ENCODE measurements at regions not wholly inside any gene's neighbourhood (a gene's known extent, or its start where the extent isn't known, plus 50 kb on each side); places are given as distances from the start of the nearest gene placed in this dataset.

DNA sequence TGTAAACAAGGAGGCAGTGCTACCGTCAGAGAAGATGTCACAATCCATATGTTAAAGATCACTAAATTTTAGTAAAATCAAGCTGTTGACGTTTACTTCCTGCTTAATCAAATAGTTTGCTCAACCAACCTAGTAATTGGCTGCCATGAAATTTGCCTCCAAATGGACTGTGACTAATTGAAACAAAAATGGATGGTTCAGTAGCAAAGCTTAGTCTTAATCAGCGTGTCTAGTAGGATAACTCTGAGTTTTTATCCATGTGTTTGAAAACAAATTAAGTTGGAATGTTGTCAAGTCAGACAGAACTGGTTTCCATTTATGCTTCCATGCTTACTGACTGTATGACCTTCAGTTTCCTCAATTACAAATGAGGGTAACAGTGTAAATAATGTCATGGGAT, 1456.7 kb upstream of the CELF2 start:
- no peaks in the 10 kb centered on the region for H3K27me3 ChIP-seq (ENCODE audit: control insufficient read depth in 4 of 4, insufficient read depth in 4 of 4, low read length in 3 of 4)
- TF ChIP-seq EGR1 (IDR thresholded peaks at IDR 0.05; ENCODE audit: low read depth in 2 of 2) (no peak), TAF1 (conservative IDR thresholded peaks at IDR 0.05) (no peak), FOXA1 (IDR thresholded peaks at IDR 0.05) (no peak), RAD21 (IDR thresholded peaks at IDR 0.05) (no peak), HNF4G (IDR thresholded peaks at IDR 0.05) (no peak), JUND (IDR thresholded peaks at IDR 0.05) (no peak), NR2F2 (IDR thresholded peaks at IDR 0.05) (no peak), RXRA (IDR thresholded peaks at IDR 0.05) (no peak)
- TF ChIP-seq, protein P1, sequence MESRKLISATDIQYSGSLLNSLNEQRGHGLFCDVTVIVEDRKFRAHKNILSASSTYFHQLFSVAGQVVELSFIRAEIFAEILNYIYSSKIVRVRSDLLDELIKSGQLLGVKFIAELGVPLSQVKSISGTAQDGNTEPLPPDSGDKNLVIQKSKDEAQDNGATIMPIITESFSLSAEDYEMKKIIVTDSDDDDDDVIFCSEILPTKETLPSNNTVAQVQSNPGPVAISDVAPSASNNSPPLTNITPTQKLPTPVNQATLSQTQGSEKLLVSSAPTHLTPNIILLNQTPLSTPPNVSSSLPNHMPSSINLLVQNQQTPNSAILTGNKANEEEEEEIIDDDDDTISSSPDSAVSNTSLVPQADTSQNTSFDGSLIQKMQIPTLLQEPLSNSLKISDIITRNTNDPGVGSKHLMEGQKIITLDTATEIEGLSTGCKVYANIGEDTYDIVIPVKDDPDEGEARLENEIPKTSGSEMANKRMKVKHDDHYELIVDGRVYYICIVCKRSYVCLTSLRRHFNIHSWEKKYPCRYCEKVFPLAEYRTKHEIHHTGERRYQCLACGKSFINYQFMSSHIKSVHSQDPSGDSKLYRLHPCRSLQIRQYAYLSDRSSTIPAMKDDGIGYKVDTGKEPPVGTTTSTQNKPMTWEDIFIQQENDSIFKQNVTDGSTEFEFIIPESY (IDR thresholded peaks at IDR 0.05) = no peak
- TF ChIP-seq, protein P2, sequence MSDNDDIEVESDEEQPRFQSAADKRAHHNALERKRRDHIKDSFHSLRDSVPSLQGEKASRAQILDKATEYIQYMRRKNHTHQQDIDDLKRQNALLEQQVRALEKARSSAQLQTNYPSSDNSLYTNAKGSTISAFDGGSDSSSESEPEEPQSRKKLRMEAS (IDR thresholded peaks at IDR 0.05) = no peak
- TF ChIP-seq, protein P3, sequence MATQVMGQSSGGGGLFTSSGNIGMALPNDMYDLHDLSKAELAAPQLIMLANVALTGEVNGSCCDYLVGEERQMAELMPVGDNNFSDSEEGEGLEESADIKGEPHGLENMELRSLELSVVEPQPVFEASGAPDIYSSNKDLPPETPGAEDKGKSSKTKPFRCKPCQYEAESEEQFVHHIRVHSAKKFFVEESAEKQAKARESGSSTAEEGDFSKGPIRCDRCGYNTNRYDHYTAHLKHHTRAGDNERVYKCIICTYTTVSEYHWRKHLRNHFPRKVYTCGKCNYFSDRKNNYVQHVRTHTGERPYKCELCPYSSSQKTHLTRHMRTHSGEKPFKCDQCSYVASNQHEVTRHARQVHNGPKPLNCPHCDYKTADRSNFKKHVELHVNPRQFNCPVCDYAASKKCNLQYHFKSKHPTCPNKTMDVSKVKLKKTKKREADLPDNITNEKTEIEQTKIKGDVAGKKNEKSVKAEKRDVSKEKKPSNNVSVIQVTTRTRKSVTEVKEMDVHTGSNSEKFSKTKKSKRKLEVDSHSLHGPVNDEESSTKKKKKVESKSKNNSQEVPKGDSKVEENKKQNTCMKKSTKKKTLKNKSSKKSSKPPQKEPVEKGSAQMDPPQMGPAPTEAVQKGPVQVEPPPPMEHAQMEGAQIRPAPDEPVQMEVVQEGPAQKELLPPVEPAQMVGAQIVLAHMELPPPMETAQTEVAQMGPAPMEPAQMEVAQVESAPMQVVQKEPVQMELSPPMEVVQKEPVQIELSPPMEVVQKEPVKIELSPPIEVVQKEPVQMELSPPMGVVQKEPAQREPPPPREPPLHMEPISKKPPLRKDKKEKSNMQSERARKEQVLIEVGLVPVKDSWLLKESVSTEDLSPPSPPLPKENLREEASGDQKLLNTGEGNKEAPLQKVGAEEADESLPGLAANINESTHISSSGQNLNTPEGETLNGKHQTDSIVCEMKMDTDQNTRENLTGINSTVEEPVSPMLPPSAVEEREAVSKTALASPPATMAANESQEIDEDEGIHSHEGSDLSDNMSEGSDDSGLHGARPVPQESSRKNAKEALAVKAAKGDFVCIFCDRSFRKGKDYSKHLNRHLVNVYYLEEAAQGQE (IDR thresholded peaks at IDR 0.05) = no peak
- TF ChIP-seq, protein P4, sequence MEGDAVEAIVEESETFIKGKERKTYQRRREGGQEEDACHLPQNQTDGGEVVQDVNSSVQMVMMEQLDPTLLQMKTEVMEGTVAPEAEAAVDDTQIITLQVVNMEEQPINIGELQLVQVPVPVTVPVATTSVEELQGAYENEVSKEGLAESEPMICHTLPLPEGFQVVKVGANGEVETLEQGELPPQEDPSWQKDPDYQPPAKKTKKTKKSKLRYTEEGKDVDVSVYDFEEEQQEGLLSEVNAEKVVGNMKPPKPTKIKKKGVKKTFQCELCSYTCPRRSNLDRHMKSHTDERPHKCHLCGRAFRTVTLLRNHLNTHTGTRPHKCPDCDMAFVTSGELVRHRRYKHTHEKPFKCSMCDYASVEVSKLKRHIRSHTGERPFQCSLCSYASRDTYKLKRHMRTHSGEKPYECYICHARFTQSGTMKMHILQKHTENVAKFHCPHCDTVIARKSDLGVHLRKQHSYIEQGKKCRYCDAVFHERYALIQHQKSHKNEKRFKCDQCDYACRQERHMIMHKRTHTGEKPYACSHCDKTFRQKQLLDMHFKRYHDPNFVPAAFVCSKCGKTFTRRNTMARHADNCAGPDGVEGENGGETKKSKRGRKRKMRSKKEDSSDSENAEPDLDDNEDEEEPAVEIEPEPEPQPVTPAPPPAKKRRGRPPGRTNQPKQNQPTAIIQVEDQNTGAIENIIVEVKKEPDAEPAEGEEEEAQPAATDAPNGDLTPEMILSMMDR (IDR thresholded peaks at IDR 0.05; ENCODE audit: low read depth, low read length, missing input control) = no peak
- no peaks in the 10 kb centered on the region for H3K36me3 ChIP-seq (ENCODE audit: control insufficient read depth in 4 of 4, insufficient read depth in 3 of 4, low read depth in 1 of 4, low read length in 3 of 4)
- no peak for DNase-seq (ENCODE audit: low spot score)
- H3K4me1 ChIP-seq (ENCODE audit: control insufficient read depth in 4 of 4, insufficient read depth in 4 of 4, low read length in 3 of 4) = no peaks in the 10 kb centered on the region
- no peak overlapping the region for H3K9ac ChIP-seq (ENCODE audit: low read depth in 1 of 2, low read length in 2 of 2)
- no peak overlapping the region for H3K27ac ChIP-seq (ENCODE audit: low read depth in 1 of 2, low read length in 2 of 2)
- 38% methylated on average over 3 of the region's 3 CpGs for WGBS
- no peaks in the 10 kb centered on the region for H3K9me3 ChIP-seq (ENCODE audit: control insufficient read depth in 4 of 4, low read length in 3 of 4)
- H3K4me3 ChIP-seq (ENCODE audit: low read depth in 1 of 3, low read length in 3 of 3) = no peak overlapping the region

DNA sequence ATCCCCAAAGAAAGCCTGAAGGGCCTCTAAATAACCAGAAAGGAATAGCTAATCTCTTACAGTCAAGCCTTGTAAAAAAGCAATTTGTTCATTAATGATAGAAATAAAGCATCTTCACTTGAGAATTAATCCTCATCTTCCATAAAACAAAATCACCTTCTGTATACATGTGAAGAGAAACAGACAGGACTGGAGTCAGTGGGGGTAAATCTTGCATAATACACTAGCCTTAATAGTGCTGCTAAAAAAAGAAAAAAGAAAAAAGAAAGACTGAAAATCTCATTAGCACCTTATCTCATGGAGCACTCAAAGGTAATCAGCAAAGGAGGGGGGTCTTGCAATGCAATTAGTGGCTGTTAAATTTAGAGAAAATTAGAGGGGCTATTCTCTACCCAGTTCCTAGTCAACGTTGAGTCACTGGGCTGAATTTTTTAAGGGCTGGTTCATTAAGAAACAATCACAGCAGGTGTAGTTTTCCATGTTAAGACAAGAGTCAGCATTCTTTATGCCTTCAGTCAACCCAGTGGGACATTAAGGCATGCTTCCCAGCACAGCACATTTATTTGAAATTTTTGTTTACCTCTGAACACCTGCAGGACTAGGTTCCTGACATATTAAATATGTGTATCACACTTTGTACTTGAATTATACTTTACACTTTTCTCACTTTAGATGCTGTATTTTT, 1455.7 kb upstream of the CELF2 start:
- Histone ChIP-seq H3K27me3 (ENCODE audit: control insufficient read depth in 4 of 4, insufficient read depth in 4 of 4, low read length in 3 of 4) (no peaks in the 10 kb centered on the region), H3K4me1 (ENCODE audit: control insufficient read depth in 4 of 4, insufficient read depth in 4 of 4, low read length in 3 of 4) (no peaks in the 10 kb centered on the region), H3K9ac (ENCODE audit: low read depth in 1 of 2, low read length in 2 of 2) (no peak overlapping the region), H3K4me3 (ENCODE audit: low read depth in 1 of 3, low read length in 3 of 3) (no peak overlapping the region), H3K9me3 (ENCODE audit: control insufficient read depth in 4 of 4, low read length in 3 of 4) (no peaks in the 10 kb centered on the region), H3K36me3 (ENCODE audit: control insufficient read depth in 4 of 4, insufficient read depth in 3 of 4, low read depth in 1 of 4, low read length in 3 of 4) (no peaks in the 10 kb centered on the region), H3K27ac (ENCODE audit: low read depth in 1 of 2, low read length in 2 of 2) (no peak overlapping the region)
- no peak for DNase-seq (ENCODE audit: low spot score)
- 10% methylated on average over 1 of the region's 1 CpG for WGBS
- TF ChIP-seq JUND (IDR thresholded peaks at IDR 0.05) = no peak
- no peak for TF ChIP-seq SP1 (IDR thresholded peaks at IDR 0.05)
- TF ChIP-seq YY1 (IDR thresholded peaks at IDR 0.05) = no peak
- TF ChIP-seq, protein P2 (IDR thresholded peaks at IDR 0.05) = no peak
- TF ChIP-seq, protein P5, sequence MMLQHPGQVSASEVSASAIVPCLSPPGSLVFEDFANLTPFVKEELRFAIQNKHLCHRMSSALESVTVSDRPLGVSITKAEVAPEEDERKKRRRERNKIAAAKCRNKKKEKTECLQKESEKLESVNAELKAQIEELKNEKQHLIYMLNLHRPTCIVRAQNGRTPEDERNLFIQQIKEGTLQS (IDR thresholded peaks at IDR 0.05) = no peak
- no peak for TF ChIP-seq FOXA1 (IDR thresholded peaks at IDR 0.05)
- TF ChIP-seq, protein P1 (IDR thresholded peaks at IDR 0.05) = no peak
- TF ChIP-seq FOXA2 (IDR thresholded peaks at IDR 0.05) = no peak
- TF ChIP-seq NR2F2 (IDR thresholded peaks at IDR 0.05) = no peak
- TF ChIP-seq RXRA (IDR thresholded peaks at IDR 0.05) = no peak
- TF ChIP-seq RAD21 (IDR thresholded peaks at IDR 0.05) = no peak
- TF ChIP-seq HNF4G (IDR thresholded peaks at IDR 0.05) = no peak
- no peak for TF ChIP-seq HNF4A (conservative IDR thresholded peaks at IDR 0.05)
- TF ChIP-seq TAF1 (conservative IDR thresholded peaks at IDR 0.05) = no peak
- TF ChIP-seq, protein P3 (IDR thresholded peaks at IDR 0.05) = no peak
